Retinal pigment epithelial cell (primary cell): ENCODE measurements at regions not wholly inside any gene's neighbourhood (a gene's known extent, or its start where the extent isn't known, plus 50 kb on each side); places are given as distances from the start of the nearest gene placed in this dataset.

Experiments used
- DNase-seq: peaks from one replicate; pipeline ENCODE4 v3.0.0-alpha.2; 2010; ENCODE audit warnings: low read depth
- H3K4me3 ChIP-seq: 2 replicates; pipeline ENCODE4 v1.5.1; 2011; ENCODE audit warnings: mild to moderate bottlenecking, low read length, control low read depth, moderate library complexity
- TF ChIP-seq, protein P1 (sequence below): conservative IDR thresholded peaks from 2 replicates; pipeline ENCODE4 v1.5.1; 2011; ENCODE audit warnings: low read depth, low read length, control low read depth, inconsistent platforms

DNA sequence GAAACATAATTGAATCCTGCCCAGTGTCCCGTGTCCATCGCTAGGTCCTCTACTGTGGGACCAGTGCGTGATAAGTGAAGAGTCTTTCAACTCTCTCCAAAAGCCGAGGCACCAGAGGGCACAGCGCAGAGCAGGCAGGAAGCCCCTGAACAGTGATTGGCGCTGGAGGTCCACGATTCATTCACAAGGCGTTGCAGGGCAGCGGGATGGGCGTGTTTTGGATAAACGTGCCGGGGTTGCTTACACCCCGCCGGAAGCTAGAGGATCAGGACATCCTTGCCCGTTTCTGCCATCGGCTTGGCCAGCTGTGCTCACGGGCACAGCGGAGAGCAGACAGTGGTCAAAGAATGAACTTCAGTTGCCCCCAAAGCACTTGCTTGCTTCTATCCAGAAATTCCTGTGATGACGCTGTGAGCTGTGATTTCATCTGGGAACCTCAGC is 86.0 kb upstream of the PFKP start:
- H3K4me3 ChIP-seq = no peak overlapping the region
- TF ChIP-seq, protein P1, sequence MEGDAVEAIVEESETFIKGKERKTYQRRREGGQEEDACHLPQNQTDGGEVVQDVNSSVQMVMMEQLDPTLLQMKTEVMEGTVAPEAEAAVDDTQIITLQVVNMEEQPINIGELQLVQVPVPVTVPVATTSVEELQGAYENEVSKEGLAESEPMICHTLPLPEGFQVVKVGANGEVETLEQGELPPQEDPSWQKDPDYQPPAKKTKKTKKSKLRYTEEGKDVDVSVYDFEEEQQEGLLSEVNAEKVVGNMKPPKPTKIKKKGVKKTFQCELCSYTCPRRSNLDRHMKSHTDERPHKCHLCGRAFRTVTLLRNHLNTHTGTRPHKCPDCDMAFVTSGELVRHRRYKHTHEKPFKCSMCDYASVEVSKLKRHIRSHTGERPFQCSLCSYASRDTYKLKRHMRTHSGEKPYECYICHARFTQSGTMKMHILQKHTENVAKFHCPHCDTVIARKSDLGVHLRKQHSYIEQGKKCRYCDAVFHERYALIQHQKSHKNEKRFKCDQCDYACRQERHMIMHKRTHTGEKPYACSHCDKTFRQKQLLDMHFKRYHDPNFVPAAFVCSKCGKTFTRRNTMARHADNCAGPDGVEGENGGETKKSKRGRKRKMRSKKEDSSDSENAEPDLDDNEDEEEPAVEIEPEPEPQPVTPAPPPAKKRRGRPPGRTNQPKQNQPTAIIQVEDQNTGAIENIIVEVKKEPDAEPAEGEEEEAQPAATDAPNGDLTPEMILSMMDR = no peak
- no peak for DNase-seq

DNA sequence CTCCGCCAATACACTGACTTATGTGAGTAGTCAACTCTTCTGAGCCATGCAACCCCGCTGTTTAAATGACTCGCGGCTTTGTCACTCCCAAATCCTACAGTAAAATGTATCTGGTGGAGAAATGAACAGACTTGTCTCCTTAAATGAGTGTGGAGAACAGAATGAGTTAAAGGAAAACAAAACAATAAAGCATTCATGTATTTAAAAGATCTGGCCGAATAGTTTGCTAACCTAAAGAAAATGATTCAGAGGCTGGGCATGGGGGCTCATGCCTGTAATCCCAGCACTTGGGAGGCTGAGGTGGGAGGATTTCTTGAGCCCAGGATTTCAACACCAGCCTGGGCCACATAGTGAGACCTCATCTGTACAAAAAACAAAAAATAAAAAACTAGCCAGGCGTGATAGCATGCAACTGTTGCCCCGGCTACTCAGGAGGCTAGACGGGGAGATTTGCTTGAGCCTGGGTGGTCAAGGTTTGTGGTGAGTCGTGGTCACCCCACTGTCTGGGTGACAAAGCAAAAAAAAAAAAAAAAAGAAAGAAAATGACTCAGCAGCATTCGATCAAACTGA is 86.5 kb upstream of the PFKP start:
- TF ChIP-seq, protein P1 = no peak
- H3K4me3 ChIP-seq = no peak overlapping the region
- peak; percentile 15 for DNase-seq

DNA sequence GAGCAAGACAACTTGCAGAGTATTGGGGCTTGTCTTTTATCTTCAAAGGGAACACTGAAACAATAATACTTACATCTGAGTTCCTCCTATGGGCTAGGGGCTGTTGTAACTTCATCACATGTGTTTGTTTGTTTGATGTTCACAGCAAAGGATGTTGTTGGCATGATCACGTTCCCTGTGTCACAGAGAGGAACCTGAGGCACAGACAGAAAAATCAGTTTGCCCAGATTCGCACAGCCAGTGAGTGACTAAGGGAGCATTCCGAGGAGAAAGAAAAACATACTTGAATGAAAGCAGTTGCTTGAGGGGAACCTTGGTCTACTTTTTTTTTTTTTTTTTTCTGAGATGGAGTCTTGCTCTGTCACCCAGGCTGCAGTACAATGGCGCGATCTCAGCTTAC is 87.2 kb upstream of the PFKP start:
- DNase-seq = no peak
- H3K4me3 ChIP-seq = no peak overlapping the region
- TF ChIP-seq, protein P1 = no peak

- TF ChIP-seq, protein P1 = no peak
- H3K4me3 ChIP-seq = no peak overlapping the region
- DNase-seq = no peak
These were observed 88.0 kb upstream of the PFKP start for GRCh38 chr10:2979306-2979705.

DNA sequence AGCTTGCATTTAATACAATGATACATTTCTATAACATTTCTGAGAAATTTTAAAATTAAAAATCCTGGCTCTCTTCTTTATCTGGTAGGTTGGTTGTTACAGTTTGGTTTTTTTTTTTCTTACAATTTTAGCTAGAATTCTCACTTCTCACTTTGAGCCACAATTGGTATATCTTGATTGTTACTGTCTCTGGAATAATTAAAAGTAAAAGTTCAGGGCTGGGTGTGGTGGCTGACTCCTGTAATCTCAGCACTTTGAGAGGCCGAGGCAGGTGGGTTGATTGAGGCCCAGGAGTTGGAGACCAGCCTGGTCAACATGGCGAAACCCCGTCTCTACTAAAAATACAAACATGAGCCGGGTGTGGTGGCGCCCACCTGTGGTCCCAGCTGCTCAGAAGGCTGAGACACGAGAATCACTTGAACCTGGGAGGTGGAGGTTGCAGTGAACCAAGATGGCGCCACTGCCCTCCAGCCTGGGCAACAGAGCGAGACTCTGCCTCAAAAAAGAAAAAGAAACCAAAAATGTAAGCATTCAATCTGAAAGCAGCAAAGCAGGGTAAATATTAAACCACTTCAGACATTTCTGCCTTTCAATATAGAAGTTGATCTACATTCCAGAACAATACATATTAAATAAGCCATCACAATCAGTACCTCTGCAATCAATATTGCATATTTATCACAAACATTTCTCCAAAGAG is 88.6 kb upstream of the PFKP start:
- no peak overlapping the region for H3K4me3 ChIP-seq
- TF ChIP-seq, protein P1 = no peak
- no peak for DNase-seq

DNA sequence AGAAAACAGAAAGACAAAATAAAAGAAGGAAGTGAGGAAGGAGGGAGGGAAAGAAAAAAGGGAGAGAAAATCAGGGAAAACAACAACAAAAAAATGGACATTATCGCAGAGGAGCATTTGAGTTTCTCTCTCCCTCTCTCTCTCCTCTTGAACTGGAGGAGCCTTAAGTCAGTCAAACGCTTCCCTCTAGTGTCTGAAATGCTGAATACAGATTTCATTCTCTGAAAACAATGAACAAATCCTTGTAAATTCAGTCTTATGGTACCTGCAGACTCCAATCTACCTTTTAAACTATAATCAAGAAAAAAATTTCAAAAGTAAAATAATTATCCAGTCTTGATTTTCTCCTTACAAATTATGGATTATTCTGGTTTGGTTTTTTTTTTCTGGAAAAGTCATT is 89.2 kb upstream of the PFKP start:
- peak; percentile 43 for DNase-seq
- no peak overlapping the region for H3K4me3 ChIP-seq
- TF ChIP-seq, protein P1 = peak; percentile 69
